WTC11 (cell line): ENCODE measurements at regions not wholly inside any gene's neighbourhood (a gene's known extent, or its start where the extent isn't known, plus 50 kb on each side); places are given as distances from the start of the nearest gene placed in this dataset.

Experiments used
- ARID4B ChIP-seq: sonication (generic); formaldehyde crosslinking; IDR thresholded peaks from 2 replicates; pipeline ENCODE4 v1.8.0; 2023; ENCODE audit warnings: missing genetic modification reagents, mild to moderate bottlenecking, borderline replicate concordance
- CREM ChIP-seq: sonication (generic); formaldehyde crosslinking; IDR thresholded peaks from 2 replicates; pipeline ENCODE4 v1.8.1; 2022; ENCODE audit warnings: mild to moderate bottlenecking, missing genetic modification reagents, moderate library complexity
- CTCF ChIP-seq: fragments of 200-600 bp; IDR thresholded peaks from 2 replicates; pipeline ENCODE4 v1.8.0; 2022; ENCODE audit warnings: antibody characterized with exemption
- ETV6 ChIP-seq: sonication (generic); formaldehyde crosslinking; IDR thresholded peaks from 2 replicates; pipeline ENCODE4 v1.8.1; 2022; ENCODE audit warnings: mild to moderate bottlenecking, missing genetic modification reagents
- MAX ChIP-seq: sonication (generic); formaldehyde crosslinking; IDR thresholded peaks from 2 replicates; pipeline ENCODE4 v1.8.0; 2022; ENCODE audit warnings: mild to moderate bottlenecking, missing genetic modification reagents
- NFYB ChIP-seq: sonication (generic); formaldehyde crosslinking; conservative IDR thresholded peaks from 2 replicates; pipeline ENCODE4 v1.8.0; 2022; ENCODE audit warnings: low read depth, missing genetic modification reagents
- SP1 ChIP-seq: sonication (generic); formaldehyde crosslinking; conservative IDR thresholded peaks from 2 replicates; pipeline ENCODE4 v1.8.1; 2022; ENCODE audit warnings: missing genetic modification reagents

GRCh38 chr10:129024046-129024445 is 443.0 kb upstream of the MGMT start:
- TF ChIP-seq CREM (CRISPR knock-in tag) = no peak
- no peak for TF ChIP-seq MAX (CRISPR knock-in tag)
- no peak for TF ChIP-seq CTCF
- TF ChIP-seq ARID4B (CRISPR knock-in tag) = no peak
- no peak for TF ChIP-seq SP1
- TF ChIP-seq ETV6 (CRISPR knock-in tag) = no peak
- TF ChIP-seq NFYB (CRISPR knock-in tag) = no peak
